ENCODE measurements at regions not wholly inside any gene's neighbourhood (a gene's known extent, or its start where the extent isn't known, plus 50 kb on each side); places are given as distances from the start of the nearest gene placed in this dataset.
"Not testable (repeated sequence)": the region's sequence is repeated elsewhere in the genome, so short reads cannot be mapped to it uniquely, and the experiment has no call there.

DNA sequence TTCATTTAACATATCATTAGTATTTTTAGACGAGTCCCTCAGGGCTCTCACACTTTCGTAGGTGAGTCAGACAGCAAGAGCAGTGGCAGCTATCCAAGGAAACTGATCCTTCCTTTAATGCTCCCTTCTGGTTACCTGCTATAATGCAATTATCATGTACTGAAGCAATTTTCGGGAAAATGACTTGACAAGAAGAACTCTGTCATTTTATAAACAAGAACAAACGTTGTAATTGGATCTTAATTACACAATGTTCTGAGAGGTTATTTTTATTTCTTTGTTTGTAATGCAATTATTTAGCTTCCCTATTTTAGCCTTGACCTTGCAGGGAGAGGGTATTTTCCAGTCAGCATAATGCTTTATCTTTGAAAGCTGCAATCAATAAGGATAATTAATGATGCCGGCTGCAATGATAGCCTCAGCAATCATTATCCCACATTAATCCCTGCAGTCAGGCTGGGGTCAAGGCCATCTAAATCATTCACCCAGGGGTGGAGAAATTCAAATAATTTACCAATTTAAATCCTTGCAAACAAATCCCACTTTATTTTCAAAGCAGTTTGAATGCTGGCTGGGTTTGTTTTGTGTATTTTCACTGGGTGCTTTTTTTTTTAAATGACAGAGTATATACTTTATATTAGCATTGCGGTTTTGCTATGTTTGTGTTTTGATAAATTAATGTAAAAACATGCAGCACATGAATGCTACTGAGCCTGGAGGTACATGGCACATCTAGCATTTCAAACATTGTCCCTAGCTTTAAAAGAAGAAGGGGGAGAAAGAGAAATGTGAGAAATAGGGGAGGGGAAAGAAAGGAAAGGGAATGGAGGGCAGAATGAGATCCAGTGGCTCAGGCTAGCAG, 249.9 kb downstream of the SHOX2 start:
- no peaks in the 10 kb centered on the region for H3K79me1 ChIP-seq (replicated peaks; ENCODE audit: low read length, poor library complexity, severe bottlenecking)
- no peak for DNase-seq
- H3K9me3 ChIP-seq (ENCODE audit: control insufficient read depth, low read length), result peaks cover 11% of the 10 kb centered on the region
- no peak overlapping the region for H3K4me3 ChIP-seq (ENCODE audit: insufficient read depth in 1 of 2, low read depth in 1 of 2, low read length in 2 of 2)
- no peak overlapping the region for H2AFZ ChIP-seq (ENCODE audit: low read depth, low read length)
- H4K8ac ChIP-seq (ENCODE audit: low read length), result no peak overlapping the region
- H3K23ac ChIP-seq (ENCODE audit: low read length in 2 of 2), result no peak overlapping the region
- H2BK15ac ChIP-seq (ENCODE audit: low read depth, poor library complexity, severe bottlenecking), result no peak overlapping the region
- no peak overlapping the region for H2BK120ac ChIP-seq (ENCODE audit: low read depth, low read length)
- H4K91ac ChIP-seq (ENCODE audit: low read length), result no peak overlapping the region
- H3K14ac ChIP-seq (ENCODE audit: low read length in 2 of 2), result no peak overlapping the region
- H3K4ac ChIP-seq (ENCODE audit: low read depth in 1 of 2, low read length in 2 of 2), result no peak overlapping the region
- no peak overlapping the region for H2BK12ac ChIP-seq (ENCODE audit: low read length in 2 of 2)
- H3K27me3 ChIP-seq (ENCODE audit: control insufficient read depth in 1 of 2, insufficient read depth in 1 of 2, low read length in 2 of 2), result no peaks in the 10 kb centered on the region
- H3K4me2 ChIP-seq (ENCODE audit: low read length, poor library complexity, severe bottlenecking), result no peak overlapping the region
- 58% methylated on average over 3 of the region's 6 CpGs for WGBS
- H2AK5ac ChIP-seq (ENCODE audit: low read length, severe bottlenecking), result no peak overlapping the region
- no peak overlapping the region for H3K27ac ChIP-seq (ENCODE audit: low read length, poor library complexity, severe bottlenecking)
- no peaks in the 10 kb centered on the region for H3K4me1 ChIP-seq (ENCODE audit: control insufficient read depth, insufficient read depth, low read depth, low read length)
- no peak overlapping the region for H3K18ac ChIP-seq (ENCODE audit: low read depth in 1 of 2, low read length in 2 of 2)
- no peak overlapping the region for H3K9ac ChIP-seq (ENCODE audit: low read length)
- H2BK5ac ChIP-seq (ENCODE audit: low read depth, low read length, poor library complexity, severe bottlenecking), result no peak overlapping the region
- H3K36me3 ChIP-seq (ENCODE audit: control insufficient read depth in 1 of 2, insufficient read depth in 2 of 2, low read depth in 1 of 2, low read length in 2 of 2), result no peaks in the 10 kb centered on the region

DNA sequence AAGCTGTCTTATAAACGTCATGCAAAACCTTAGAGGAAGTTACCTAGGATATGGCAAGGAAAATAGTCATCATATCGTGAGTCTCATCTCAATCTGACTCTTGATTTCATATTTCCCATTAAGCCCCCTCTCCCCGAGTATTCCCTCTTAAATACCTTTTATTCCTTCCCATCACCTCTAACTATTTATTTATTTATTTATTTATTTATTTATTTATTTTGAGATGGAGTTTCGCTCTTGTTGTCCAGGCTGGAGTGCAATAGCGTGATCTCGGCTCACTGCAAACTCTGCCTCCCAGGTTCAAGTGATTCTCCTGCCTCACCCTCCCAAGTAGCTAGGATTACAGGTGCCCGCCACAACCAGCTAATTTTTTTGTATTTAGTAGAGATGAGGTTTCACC, 260.4 kb downstream of the SHOX2 start:
- not testable (repeated sequence) for H2BK12ac ChIP-seq (ENCODE audit: low read length in 2 of 2); H2AFZ ChIP-seq (ENCODE audit: low read depth, low read length); H3K27me3 ChIP-seq (ENCODE audit: control insufficient read depth in 1 of 2, insufficient read depth in 1 of 2, low read length in 2 of 2); H4K8ac ChIP-seq (ENCODE audit: low read length); H3K36me3 ChIP-seq (ENCODE audit: control insufficient read depth in 1 of 2, insufficient read depth in 2 of 2, low read depth in 1 of 2, low read length in 2 of 2); H2BK120ac ChIP-seq (ENCODE audit: low read depth, low read length); H3K18ac ChIP-seq (ENCODE audit: low read depth in 1 of 2, low read length in 2 of 2); H3K4me3 ChIP-seq (ENCODE audit: insufficient read depth in 1 of 2, low read depth in 1 of 2, low read length in 2 of 2); H2BK5ac ChIP-seq (ENCODE audit: low read depth, low read length, poor library complexity, severe bottlenecking); H3K27ac ChIP-seq (ENCODE audit: low read length, poor library complexity, severe bottlenecking); H3K79me1 ChIP-seq (replicated peaks; ENCODE audit: low read length, poor library complexity, severe bottlenecking); H2BK15ac ChIP-seq (ENCODE audit: low read depth, poor library complexity, severe bottlenecking); H3K14ac ChIP-seq (ENCODE audit: low read length in 2 of 2); DNase-seq; H3K4ac ChIP-seq (ENCODE audit: low read depth in 1 of 2, low read length in 2 of 2); H3K9me3 ChIP-seq (ENCODE audit: control insufficient read depth, low read length); H3K9ac ChIP-seq (ENCODE audit: low read length); H2AK5ac ChIP-seq (ENCODE audit: low read length, severe bottlenecking); H4K91ac ChIP-seq (ENCODE audit: low read length); H3K4me2 ChIP-seq (ENCODE audit: low read length, poor library complexity, severe bottlenecking); H3K4me1 ChIP-seq (ENCODE audit: control insufficient read depth, insufficient read depth, low read depth, low read length); H3K23ac ChIP-seq (ENCODE audit: low read length in 2 of 2)
- 86% methylated on average over 5 of the region's 7 CpGs for WGBS

DNA sequence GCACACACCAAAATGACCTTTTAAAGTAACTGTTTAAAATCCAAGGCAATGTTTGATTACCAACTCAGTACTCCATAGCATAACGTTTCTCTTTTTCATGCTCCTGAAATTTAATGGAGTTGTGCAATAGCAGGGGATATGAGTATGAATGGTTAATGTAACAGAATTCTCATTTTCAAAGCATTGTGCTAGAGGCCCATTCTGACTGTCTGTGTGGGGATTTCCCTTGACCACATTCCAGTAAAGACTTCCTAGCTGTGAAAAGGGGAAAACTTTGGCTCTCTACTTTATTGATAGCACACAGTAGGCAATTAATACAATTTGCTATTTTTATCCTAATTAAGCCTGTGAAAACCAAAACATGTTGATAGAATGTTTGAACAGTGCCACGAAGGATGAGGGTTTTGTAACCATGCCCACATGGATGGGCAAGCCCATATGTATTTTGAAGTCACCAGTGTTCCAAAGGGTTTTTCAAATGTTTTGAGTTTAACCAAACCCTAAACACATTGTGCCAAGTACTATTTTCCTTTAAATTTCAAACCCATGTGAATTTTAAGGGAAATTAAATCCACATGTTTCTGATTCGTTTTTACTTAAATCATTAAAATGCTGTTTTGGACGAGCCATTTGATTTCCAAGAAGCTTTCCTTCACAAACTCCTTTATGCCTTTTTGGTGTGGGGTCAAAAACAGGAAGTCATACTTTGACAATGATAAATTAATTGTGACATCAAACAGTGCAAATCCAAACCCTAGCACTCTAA, 261.2 kb downstream of the SHOX2 start:
- no peak overlapping the region for H3K9ac ChIP-seq (ENCODE audit: low read length)
- no peak overlapping the region for H3K27ac ChIP-seq (ENCODE audit: low read length, poor library complexity, severe bottlenecking)
- no peak overlapping the region for H3K14ac ChIP-seq (ENCODE audit: low read length in 2 of 2)
- H2AFZ ChIP-seq (ENCODE audit: low read depth, low read length), result no peak overlapping the region
- H3K9me3 ChIP-seq (ENCODE audit: control insufficient read depth, low read length), result no peaks in the 10 kb centered on the region
- no peak for DNase-seq
- no peak overlapping the region for H4K91ac ChIP-seq (ENCODE audit: low read length)
- no peak overlapping the region for H3K23ac ChIP-seq (ENCODE audit: low read length in 2 of 2)
- H3K4me2 ChIP-seq (ENCODE audit: low read length, poor library complexity, severe bottlenecking), result no peak overlapping the region
- H3K27me3 ChIP-seq (ENCODE audit: control insufficient read depth in 1 of 2, insufficient read depth in 1 of 2, low read length in 2 of 2), result no peaks in the 10 kb centered on the region
- H3K79me1 ChIP-seq (replicated peaks; ENCODE audit: low read length, poor library complexity, severe bottlenecking), result no peaks in the 10 kb centered on the region
- H3K4me3 ChIP-seq (ENCODE audit: insufficient read depth in 1 of 2, low read depth in 1 of 2, low read length in 2 of 2), result no peak overlapping the region
- H3K4ac ChIP-seq (ENCODE audit: low read depth in 1 of 2, low read length in 2 of 2), result no peak overlapping the region
- no peak overlapping the region for H2BK120ac ChIP-seq (ENCODE audit: low read depth, low read length)
- no peak overlapping the region for H3K18ac ChIP-seq (ENCODE audit: low read depth in 1 of 2, low read length in 2 of 2)
- H2AK5ac ChIP-seq (ENCODE audit: low read length, severe bottlenecking), result no peak overlapping the region
- no peak overlapping the region for H4K8ac ChIP-seq (ENCODE audit: low read length)
- H2BK15ac ChIP-seq (ENCODE audit: low read depth, poor library complexity, severe bottlenecking), result no peak overlapping the region
- no peaks in the 10 kb centered on the region for H3K36me3 ChIP-seq (ENCODE audit: control insufficient read depth in 1 of 2, insufficient read depth in 2 of 2, low read depth in 1 of 2, low read length in 2 of 2)
- H3K4me1 ChIP-seq (ENCODE audit: control insufficient read depth, insufficient read depth, low read depth, low read length), result no peaks in the 10 kb centered on the region
- WGBS, result 78% methylated on average over 3 of the region's 4 CpGs
- no peak overlapping the region for H2BK12ac ChIP-seq (ENCODE audit: low read length in 2 of 2)
- no peak overlapping the region for H2BK5ac ChIP-seq (ENCODE audit: low read depth, low read length, poor library complexity, severe bottlenecking)

DNA sequence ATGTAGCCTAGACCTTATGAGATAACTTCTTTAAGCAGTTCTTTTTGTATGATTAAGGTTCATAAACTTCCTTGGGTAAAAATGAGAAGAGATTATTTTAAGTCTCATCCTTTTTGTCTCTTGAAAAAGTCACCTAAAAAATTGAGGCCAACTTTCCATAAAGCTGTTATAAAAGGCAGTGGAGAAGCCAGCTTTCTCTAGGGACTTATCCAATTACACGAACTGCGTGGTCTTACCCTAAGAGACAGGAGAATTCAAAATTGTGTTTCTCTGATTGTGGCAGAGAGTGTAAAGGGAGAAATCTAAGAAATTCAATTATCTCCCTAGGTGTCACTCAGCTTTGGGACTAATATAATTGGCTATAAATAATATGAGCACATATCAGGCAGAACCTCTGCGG, 262.0 kb downstream of the SHOX2 start:
- 76% methylated on average over 3 of the region's 3 CpGs for WGBS
- H3K9me3 ChIP-seq (ENCODE audit: control insufficient read depth, low read length), result no peaks in the 10 kb centered on the region
- H4K8ac ChIP-seq (ENCODE audit: low read length), result no peak overlapping the region
- H3K27ac ChIP-seq (ENCODE audit: low read length, poor library complexity, severe bottlenecking), result no peak overlapping the region
- H2AK5ac ChIP-seq (ENCODE audit: low read length, severe bottlenecking), result no peak overlapping the region
- no peak overlapping the region for H2BK12ac ChIP-seq (ENCODE audit: low read length in 2 of 2)
- no peak overlapping the region for H3K4me3 ChIP-seq (ENCODE audit: insufficient read depth in 1 of 2, low read depth in 1 of 2, low read length in 2 of 2)
- H3K14ac ChIP-seq (ENCODE audit: low read length in 2 of 2), result no peak overlapping the region
- DNase-seq, result no peak
- no peak overlapping the region for H2AFZ ChIP-seq (ENCODE audit: low read depth, low read length)
- no peaks in the 10 kb centered on the region for H3K27me3 ChIP-seq (ENCODE audit: control insufficient read depth in 1 of 2, insufficient read depth in 1 of 2, low read length in 2 of 2)
- H3K18ac ChIP-seq (ENCODE audit: low read depth in 1 of 2, low read length in 2 of 2), result no peak overlapping the region
- H3K79me1 ChIP-seq (replicated peaks; ENCODE audit: low read length, poor library complexity, severe bottlenecking), result no peaks in the 10 kb centered on the region
- H3K4ac ChIP-seq (ENCODE audit: low read depth in 1 of 2, low read length in 2 of 2), result no peak overlapping the region
- H2BK120ac ChIP-seq (ENCODE audit: low read depth, low read length), result no peak overlapping the region
- no peaks in the 10 kb centered on the region for H3K36me3 ChIP-seq (ENCODE audit: control insufficient read depth in 1 of 2, insufficient read depth in 2 of 2, low read depth in 1 of 2, low read length in 2 of 2)
- no peak overlapping the region for H3K9ac ChIP-seq (ENCODE audit: low read length)
- H3K4me1 ChIP-seq (ENCODE audit: control insufficient read depth, insufficient read depth, low read depth, low read length), result no peaks in the 10 kb centered on the region
- H2BK5ac ChIP-seq (ENCODE audit: low read depth, low read length, poor library complexity, severe bottlenecking), result no peak overlapping the region
- H3K4me2 ChIP-seq (ENCODE audit: low read length, poor library complexity, severe bottlenecking), result no peak overlapping the region
- no peak overlapping the region for H2BK15ac ChIP-seq (ENCODE audit: low read depth, poor library complexity, severe bottlenecking)
- no peak overlapping the region for H4K91ac ChIP-seq (ENCODE audit: low read length)
- no peak overlapping the region for H3K23ac ChIP-seq (ENCODE audit: low read length in 2 of 2)

All from mesenchymal stem cell (in vitro differentiated cells and primary cell).